ENCODE measurements at regions not wholly inside any gene's neighbourhood (a gene's known extent, or its start where the extent isn't known, plus 50 kb on each side); places are given as distances from the start of the nearest gene placed in this dataset.
"Not testable (repeated sequence)": the region's sequence is repeated elsewhere in the genome, so short reads cannot be mapped to it uniquely, and the experiment has no call there.

DNA sequence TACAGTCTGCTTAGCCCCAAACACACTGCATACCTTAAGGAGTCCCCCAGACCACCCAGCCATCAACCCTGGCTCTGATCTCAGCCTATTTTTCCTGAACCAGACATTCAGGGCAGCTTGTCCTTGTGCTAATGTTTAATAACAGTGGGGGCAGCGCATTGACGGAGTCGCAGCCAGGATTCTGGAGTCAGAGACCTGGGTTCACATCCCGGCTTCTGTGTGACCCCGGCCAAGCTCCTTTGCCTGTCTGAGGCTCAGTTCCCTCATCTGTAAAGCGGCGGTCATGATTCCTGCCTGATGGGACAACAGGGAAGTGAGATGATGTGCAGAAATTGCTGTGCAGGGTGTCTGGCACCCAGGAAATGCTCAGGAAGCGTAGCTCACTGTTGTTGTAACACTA lies 63.1 kb downstream of the MATN1 start:
- FAIRE-seq: no peak

DNA sequence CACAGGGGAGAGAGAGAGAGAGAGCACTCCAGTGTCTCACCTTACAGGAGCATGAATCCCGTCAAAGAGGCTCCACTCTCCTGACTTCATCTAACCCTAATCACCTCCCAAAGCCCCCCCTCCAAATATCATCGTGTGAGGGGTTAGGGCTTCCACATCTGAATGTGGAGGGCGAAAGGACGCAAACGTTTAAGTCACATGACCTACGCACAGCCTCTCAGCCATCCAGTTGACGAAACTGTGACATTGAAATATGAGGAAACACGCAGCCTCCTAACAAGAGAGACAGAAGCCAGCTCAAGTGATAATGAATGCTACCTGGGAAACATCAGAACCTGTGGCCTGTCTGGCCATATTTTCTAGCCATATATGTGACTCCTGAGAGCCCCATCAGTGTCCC lies 63.7 kb downstream of the MATN1 start:
- no peak for FAIRE-seq

- FAIRE-seq: not testable (repeated sequence)
Measured at GRCh38 chr1:30658375-30658774, 65.0 kb downstream of the MATN1 start.

DNA sequence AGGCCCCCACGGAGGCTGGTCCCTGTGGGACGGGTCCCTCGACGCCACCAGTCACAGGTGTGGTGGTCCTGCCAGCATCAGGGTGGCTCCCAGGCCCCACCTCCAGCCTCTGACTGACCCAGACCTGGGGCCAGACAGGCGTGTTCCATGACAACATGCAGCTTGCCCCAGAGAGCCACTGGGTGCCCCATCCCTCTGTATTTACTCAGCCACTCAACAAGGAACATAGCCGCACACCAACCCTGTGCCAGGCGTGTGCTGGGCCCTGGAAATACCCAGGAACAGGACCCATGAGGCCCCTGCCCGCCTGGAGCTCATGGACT lies 65.4 kb downstream of the MATN1 start:
- FAIRE-seq: no peak

- FAIRE-seq: no peak
Measured at GRCh38 chr1:30657131-30658013, 66.0 kb downstream of the MATN1 start.

- FAIRE-seq: no peak
Measured at GRCh38 chr1:30656171-30656940, 67.0 kb downstream of the MATN1 start.

GRCh38 chr1:30655672-30656071 lies 67.7 kb downstream of the MATN1 start:
- FAIRE-seq: no peak

DNA sequence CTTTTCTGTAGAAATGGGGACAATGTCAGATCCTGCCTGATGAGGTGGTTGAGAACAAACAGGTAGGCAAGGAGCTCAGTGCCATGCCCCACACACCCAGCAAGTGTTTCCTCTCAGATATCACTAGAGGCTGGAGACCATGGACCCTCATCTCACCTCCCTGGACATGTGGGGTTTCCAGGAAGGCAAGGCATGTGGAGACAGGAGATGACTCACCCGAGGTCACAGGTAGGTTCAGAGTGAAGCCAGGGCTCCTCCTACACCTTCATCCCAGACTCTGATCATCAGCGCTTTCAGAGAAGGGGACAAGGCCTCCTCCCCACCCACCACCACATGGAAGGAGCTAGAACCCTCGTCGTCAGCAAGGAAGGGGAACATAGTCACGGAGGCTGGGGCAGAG lies 69.2 kb downstream of the MATN1 start:
- FAIRE-seq: no peak

DNA sequence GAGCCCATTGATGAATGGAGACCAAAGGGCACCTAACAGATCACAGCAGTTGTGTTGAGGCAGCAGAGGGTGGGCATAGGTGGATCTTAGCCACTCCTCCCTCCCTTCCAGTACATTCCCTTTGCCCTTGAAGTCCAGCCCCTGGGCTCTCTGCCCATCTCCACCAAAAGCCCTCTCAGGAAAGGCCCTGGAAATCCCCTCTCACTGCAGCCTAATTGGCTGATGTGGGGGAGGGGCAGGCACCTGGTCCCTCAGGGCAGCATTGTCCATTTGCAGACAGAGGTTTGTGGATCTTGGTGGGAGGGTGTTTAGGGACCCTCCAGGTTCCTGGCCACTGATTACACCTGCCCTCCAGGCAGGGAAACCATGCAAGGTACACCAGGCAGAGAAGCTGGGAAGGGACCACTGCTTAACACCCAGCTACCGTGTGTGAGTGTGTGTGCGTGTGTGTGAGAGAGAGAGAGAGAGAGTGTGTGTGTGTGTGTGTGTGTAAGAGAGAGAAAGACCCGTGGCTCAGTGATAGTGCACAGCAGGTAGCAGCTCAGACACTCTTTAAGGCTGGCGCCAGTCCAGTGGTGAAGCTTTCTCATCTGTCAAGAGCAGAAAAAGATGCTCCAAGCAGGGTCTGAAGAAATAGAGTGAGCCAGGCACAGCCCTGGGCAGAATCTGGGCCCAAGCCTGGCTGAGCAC lies 71.1 kb downstream of the MATN1 start:
- FAIRE-seq: no peak

- FAIRE-seq: not testable (repeated sequence)
Measured at GRCh38 chr1:30651395-30651794, 72.0 kb downstream of the MATN1 start.

GRCh38 chr1:30650968-30651320 lies 72.4 kb downstream of the MATN1 start:
- FAIRE-seq: no peak

DNA sequence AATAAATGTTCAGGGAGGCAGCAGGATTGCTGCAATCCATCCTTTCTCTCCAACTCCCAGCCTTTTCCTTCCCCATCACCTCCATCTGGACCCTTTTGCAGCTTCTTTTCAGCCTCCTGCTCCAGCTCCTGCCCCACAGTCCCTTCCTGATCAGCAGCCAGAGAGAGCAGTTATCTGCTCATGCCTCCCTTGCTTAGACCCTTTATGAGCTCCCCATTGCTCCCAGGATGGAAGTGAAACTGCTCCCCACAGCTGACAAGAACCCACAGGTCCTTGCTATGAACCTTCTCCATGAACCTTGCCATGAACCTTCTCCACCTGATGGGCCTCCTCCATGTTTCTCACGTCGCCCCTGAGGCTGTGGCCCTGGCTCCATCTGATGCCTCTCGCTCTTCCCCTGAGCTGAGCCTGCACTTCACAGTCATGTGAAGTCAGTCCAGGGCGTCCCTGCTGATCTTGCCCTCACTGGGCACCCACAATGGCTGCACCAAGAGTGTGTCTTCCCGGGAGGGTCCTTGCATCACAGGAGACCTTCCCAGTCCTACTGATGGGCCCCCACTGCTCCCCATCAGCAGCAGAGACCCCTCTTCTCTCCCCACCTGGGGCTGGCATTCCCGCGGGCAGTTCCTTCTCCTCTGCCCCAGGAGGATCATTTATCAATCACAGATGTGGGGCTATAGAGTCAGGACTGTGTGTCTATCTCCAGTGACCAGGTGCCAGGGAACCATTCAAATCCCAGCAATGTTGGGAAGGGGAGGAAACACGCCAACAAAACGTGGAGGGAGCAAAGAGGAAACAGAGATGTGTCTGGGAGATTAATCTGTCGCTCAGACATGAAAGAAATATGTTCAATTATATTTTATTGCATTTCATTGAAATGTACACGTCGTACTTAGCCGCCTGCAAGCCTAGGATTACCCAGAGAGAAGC lies 73.1 kb downstream of the MATN1 start:
- FAIRE-seq: no peak

DNA sequence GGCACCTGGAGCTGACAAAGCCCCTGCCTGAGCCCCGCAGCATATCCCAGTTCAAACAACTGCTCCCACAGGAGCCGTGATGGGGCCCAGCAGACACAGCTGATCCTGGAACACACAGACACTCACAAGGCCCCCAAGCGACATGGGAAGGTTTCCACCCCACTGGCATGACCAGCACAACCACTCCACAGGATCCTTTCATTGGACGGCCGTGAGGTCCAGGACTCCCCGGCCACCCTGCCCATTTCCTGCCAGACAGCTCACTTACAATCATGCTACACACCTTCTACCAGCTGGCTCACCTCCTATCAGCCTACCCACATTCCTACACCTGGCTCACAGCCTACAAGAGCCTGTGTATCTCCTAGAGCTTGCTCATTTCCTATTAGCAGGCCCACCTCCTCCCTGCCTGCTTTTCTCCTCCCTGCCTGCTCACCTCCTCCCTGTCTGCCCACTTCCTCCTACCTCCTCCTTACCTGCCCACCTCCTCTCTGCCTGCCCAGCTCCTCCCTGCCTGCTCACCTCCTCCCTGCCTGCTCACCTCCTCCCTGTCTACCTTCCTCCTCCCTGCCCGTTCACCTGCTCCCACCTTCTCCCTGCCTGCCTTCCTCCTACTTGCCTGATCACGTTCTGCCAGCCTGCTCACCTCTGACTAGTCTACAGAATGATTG lies 73.9 kb downstream of the MATN1 start:
- no peak for FAIRE-seq

DNA sequence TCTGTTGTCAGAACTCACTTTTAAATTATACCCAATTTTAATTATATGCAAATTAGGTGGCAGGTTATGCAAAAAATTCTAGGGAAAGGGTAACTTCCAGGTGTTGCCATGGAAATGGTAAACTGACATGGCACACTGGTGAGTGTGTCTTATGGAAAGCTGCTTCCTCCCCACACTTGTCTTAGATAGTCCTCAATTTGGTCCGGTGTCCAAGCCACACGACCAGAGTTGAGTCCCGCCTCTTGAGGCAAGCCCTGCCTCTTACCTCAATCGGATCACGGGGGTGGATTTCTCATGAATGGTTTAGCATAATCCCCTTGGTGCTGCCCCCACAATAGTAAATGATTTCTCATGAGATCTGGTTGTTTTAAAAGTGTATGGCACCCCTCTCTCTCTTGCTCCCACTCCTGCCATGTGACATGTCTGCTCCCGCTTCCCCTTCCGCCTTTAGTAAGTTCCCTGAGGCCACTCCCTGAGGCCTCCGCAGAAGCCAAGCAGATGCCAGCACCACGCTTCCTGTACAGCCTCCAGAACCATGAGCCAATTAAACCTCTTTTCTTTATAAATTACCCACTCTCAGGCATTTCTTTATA lies 74.9 kb downstream of the MATN1 start:
- FAIRE-seq: no peak

GRCh38 chr1:30645807-30646206 lies 77.6 kb downstream of the MATN1 start:
- FAIRE-seq: no peak

- no peak for FAIRE-seq
Measured at GRCh38 chr1:30642391-30643120, 80.8 kb downstream of the MATN1 start.

DNA sequence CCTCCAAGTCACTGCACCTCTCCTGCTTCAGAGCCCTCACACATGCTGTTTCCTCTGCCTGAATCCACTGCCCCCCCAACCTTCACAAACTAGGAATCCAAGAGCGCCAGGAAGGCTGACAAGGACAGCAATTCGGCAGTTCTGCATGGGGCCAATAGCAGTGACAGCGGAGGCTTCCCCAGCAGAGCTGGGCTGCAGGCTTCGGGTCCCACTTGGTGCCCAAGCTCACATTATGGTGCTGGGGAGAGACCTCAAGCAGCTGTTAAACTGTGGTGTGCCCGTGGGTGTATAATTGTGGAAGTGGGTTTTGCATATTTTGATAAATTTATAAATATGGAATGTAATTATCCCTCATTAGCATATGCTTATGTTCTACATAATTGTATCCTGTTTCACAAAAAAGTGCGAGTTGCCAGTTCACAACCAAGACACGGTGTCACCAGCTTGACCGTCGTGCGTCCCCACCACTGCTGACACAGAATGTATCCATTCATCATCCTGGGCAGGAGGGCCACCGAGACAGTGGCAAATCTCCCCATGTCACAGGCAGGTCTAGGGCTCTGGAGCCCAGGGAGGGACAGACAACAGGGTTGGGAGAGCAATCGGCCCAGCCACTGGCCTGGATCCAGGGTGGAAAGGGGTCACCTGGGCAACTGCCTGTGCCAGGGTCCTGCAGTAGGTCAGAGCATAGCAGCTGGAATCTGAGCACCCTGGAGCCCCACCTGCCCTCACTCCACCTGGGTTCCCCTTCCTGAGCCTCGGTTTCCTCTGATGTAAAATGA lies 81.6 kb downstream of the MATN1 start:
- no peak for FAIRE-seq

GRCh38 chr1:30639881-30640452 lies 83.4 kb downstream of the MATN1 start:
- no peak for FAIRE-seq

DNA sequence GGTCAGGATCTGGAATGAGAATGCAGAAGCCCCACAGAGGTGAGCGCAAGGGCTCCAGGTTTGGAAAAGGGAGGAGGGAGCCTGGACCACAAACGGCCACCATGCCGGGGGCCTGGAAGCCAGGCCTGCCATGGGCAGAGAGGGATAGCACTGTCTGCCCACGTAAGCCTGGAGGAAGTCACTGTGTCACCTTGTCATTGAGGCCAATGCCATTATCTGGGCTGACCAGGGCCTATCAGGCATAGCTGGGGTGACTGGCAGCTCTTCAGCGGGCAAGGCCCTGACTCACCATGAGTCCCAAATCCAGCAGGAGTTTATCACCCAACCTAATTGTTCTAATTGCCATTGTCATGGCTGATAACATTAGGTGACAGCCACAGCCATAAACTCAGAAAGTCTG lies 84.6 kb downstream of the MATN1 start:
- no peak for FAIRE-seq

DNA sequence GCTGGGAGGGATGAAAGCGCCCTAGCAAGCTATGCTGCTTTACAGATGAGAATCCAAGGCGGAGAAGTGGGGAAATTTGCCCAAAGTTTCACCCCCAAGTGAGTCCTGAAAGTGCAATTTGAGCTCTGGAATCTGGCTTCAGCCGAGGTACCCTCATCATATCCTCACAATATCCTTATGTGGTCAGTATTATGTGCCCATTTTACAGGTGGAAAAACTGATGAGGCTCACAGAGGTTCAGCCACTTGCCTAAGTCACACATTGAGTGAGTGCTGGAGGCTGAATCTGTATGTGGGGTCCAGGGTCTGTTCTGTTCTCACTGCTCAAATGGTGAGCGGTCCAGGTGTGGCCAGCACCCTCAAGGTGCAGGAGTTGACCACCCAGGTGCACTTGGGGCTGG lies 85.3 kb downstream of the MATN1 start:
- FAIRE-seq: no peak

Data from TTC549 (cell line).